Esophagus muscularis mucosa (tissue), 4 donors: ENCODE measurements at regions not wholly inside any gene's neighbourhood (a gene's known extent, or its start where the extent isn't known, plus 50 kb on each side); places are given as distances from the start of the nearest gene placed in this dataset.

Source experiments
- DNase-seq: peaks from one replicate; pipeline ENCODE4 v3.0.0-alpha.2; 2017; ENCODE audit errors: extremely low spot score
- H3K27ac ChIP-seq, 4 donors: fragments of 200-600 bp; sonication (generic); replicated peaks in 1 of 4; 1 replicate in 3 of 4; 2 replicates in 1 of 4; pipeline ENCODE4 v1.5.1; 2016 to 2019; ENCODE audit warnings: mild to moderate bottlenecking in 1 of 4
- H3K27me3 ChIP-seq, 4 donors: fragments of 200-600 bp; sonication (generic); one replicate each; pipeline versions ENCODE4 v1.5.1 to v1.6.0; 2016 to 2019
- H3K36me3 ChIP-seq, 4 donors: fragments of 200-600 bp; sonication (generic); one replicate each; pipeline ENCODE4 v1.5.1; 2016 to 2019
- H3K4me1 ChIP-seq, 4 donors: fragments of 200-600 bp; sonication (generic); one replicate each; pipeline ENCODE4 v1.5.1; 2016 to 2019
- H3K4me3 ChIP-seq, 4 donors: fragments of 200-600 bp; sonication (generic); 1 replicate in 2 of 4; 2 replicates in 2 of 4; pipeline ENCODE4 v1.5.1; 2016 to 2019; ENCODE audit warnings: mild to moderate bottlenecking in 4 of 4, moderate library complexity in 1 of 4
- H3K9me3 ChIP-seq, 4 donors: fragments of 200-600 bp; sonication (generic); 1 replicate in 3 of 4; 2 replicates in 1 of 4; pipeline ENCODE4 v1.5.1; 2016 to 2019
- EP300 ChIP-seq: sonication (generic); formaldehyde crosslinking; IDR thresholded peaks from one replicate; pipeline ENCODE4 v1.6.1; 2017; ENCODE audit warnings: antibody characterized with exemption
- POLR2A ChIP-seq: fragments of 450-650 bp; IDR thresholded peaks from one replicate; pipeline ENCODE4 v1.6.1; 2017; ENCODE audit warnings: antibody characterized with exemption, moderate library complexity, mild to moderate bottlenecking, low read depth
- POLR2AphosphoS5 ChIP-seq, 2 donors: sonication (generic); formaldehyde crosslinking; IDR thresholded peaks; one replicate each; pipeline ENCODE4 v1.6.1; 2017; ENCODE audit warnings: antibody characterized with exemption in 2 of 2
- WGBS: methylation state at CpG from one replicate; pipeline ENCODE4 v1.1.5; 2018; 5-methylcytosine and 5-hydroxymethylcytosine counted together
- intact Hi-C: fragments of 100-400 bp; cut with DNase I; formaldehyde crosslinking; loops from one replicate; pipeline ENCODE4 v1.15.1; 2023
- TF ChIP-seq, protein P1 (sequence below), 3 experiments: fragments of 200-600 bp in 2 of 3; fragments of 450-650 bp in 1 of 3; sonication (generic) in 2 of 3; IDR thresholded peaks; one replicate each; pipeline ENCODE4 v1.5.1; 2017 to 2019; ENCODE audit warnings: antibody characterized with exemption in 3 of 3, mild to moderate bottlenecking in 2 of 3, moderate library complexity in 1 of 3

DNA sequence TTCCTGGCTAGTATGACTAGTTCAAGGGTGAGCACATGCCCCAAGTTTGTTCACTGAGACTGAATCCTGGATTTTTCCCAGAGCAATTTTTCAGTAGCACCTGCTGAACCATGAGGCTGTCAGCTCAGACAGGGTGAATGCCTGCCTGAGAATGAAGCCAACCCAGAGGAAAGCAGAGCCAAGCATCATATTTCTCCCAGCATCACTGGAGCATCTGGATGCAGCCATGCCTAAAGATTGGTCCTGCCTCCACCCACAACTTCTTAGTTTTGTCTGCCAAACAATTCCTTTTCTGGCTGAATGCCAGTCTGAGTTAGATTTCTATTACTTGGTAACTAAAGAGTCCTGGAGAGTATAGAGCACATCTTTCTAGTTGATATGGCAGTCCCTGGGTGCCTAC is 343.6 kb downstream of the CSNK1G3 start:
- H3K9me3 ChIP-seq, result peaks cover 0 to 6% (median 0%) of the 10 kb centered on the region in 4 donors
- no peak for DNase-seq
- H3K4me3 ChIP-seq, result no peak overlapping the region
- H3K4me1 ChIP-seq, result no peaks in the 10 kb centered on the region
- no peaks in the 10 kb centered on the region for H3K27me3 ChIP-seq
- no peaks in the 10 kb centered on the region for H3K36me3 ChIP-seq
- no peak overlapping the region for H3K27ac ChIP-seq
- TF ChIP-seq POLR2AphosphoS5 (IDR thresholded peaks at IDR 0.05), result no peak
- no peak for TF ChIP-seq EP300
- TF ChIP-seq, protein P1, sequence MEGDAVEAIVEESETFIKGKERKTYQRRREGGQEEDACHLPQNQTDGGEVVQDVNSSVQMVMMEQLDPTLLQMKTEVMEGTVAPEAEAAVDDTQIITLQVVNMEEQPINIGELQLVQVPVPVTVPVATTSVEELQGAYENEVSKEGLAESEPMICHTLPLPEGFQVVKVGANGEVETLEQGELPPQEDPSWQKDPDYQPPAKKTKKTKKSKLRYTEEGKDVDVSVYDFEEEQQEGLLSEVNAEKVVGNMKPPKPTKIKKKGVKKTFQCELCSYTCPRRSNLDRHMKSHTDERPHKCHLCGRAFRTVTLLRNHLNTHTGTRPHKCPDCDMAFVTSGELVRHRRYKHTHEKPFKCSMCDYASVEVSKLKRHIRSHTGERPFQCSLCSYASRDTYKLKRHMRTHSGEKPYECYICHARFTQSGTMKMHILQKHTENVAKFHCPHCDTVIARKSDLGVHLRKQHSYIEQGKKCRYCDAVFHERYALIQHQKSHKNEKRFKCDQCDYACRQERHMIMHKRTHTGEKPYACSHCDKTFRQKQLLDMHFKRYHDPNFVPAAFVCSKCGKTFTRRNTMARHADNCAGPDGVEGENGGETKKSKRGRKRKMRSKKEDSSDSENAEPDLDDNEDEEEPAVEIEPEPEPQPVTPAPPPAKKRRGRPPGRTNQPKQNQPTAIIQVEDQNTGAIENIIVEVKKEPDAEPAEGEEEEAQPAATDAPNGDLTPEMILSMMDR (IDR thresholded peaks at IDR 0.05), result no peak
- no peak for TF ChIP-seq POLR2A
- intact Hi-C loops, result no loop called here

DNA sequence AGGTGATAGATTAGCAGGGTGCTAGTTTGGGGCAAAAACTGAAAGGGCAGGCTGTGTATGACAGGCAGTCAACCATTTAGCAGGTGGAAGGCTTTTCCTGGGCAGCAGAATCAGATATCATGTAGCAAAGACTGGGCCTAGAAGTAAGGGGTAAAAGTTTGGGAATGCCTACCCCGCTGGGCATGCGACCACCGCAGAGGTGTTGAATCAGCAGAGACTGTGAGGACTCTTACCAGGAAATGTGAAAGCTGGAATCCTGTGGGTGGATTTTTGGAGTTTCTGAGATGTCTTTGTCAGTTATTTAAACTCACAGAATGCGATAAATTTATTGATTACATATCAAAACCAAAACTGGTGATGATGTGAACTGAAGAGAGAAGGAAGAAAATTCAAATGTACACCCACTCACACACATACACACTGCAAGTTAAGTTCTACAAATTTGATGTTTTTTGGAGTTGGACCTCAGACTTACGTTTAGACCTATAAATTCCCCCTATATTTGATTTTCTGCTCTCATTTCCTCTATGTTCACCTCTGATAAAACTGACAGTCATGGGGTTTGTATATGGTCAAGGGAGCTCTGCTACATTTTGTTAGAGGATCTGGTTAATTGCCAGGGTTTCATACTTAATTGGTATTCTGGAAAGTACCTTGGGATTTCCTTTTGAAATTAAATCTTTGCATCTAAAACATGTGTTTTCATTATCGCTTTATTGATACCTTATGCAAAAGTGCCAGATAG is 333.6 kb downstream of the CSNK1G3 start:
- WGBS, result 77% methylated on average over 6 of the region's 6 CpGs
- no peak overlapping the region for H3K27ac ChIP-seq
- TF ChIP-seq, protein P1 (IDR thresholded peaks at IDR 0.05), result no peak
- no peak for TF ChIP-seq POLR2A
- no peak for TF ChIP-seq EP300
- no peak for TF ChIP-seq POLR2AphosphoS5 (IDR thresholded peaks at IDR 0.05)
- no peaks in the 10 kb centered on the region for H3K4me1 ChIP-seq
- no peak for DNase-seq
- H3K9me3 ChIP-seq, result peaks cover 0 to under 1% (median 0%) of the 10 kb centered on the region in 4 donors
- intact Hi-C loops, result no loop called here
- no peaks in the 10 kb centered on the region for H3K36me3 ChIP-seq
- no peaks in the 10 kb centered on the region for H3K27me3 ChIP-seq
- H3K4me3 ChIP-seq, result no peak overlapping the region

DNA sequence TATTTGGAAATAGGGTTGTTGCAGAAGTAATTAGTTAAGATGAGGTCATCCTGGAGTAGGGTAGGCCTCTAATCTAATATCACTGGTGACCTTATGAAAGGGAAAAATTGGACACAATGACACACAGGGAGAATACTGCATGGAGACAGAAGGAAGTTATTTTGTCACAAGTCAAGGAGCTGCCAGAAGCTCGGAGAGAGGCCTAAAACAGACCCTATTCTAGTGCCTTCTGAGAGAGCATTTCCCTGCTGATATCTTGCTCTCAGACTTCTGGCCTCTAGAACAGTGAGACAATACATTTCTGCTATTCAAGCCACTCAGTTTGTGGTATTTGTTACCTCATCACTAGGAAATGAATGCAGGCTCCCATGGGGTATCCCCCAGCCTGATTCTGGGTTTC is 332.9 kb downstream of the CSNK1G3 start:
- no peaks in the 10 kb centered on the region for H3K4me1 ChIP-seq
- 50% methylated on average over 1 of the region's 1 CpG for WGBS
- intact Hi-C loops, result no loop called here
- TF ChIP-seq POLR2A, result no peak
- no peak for TF ChIP-seq POLR2AphosphoS5 (IDR thresholded peaks at IDR 0.05)
- no peak for TF ChIP-seq EP300
- TF ChIP-seq, protein P1 (IDR thresholded peaks at IDR 0.05), result no peak
- no peaks in the 10 kb centered on the region for H3K36me3 ChIP-seq
- no peak overlapping the region for H3K27ac ChIP-seq
- no peaks in the 10 kb centered on the region for H3K27me3 ChIP-seq
- no peak overlapping the region for H3K4me3 ChIP-seq
- H3K9me3 ChIP-seq, result no peaks in the 10 kb centered on the region
- no peak for DNase-seq

DNA sequence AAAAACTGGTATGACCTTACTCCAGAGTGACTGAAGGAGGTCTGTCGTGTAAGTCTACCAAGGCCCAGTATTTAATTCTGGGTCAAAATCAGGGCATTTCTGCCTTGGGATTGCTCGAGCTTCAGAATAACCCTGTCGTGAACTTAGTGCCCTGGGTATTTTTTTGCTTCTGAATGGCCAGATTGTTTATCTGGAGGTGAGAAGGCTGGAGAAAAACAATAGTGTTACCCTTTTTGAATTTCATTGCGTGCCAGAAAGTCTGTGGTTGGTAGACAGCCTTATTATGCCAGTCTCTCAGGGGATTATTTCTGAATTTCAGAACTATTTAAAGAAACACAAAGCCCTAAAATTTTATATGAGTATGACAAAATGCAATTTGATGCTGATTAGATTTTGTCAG is 323.4 kb downstream of the CSNK1G3 start:
- Histone ChIP-seq H3K27ac (no peak overlapping the region), H3K27me3 (no peaks in the 10 kb centered on the region), H3K4me3 (no peak overlapping the region), H3K4me1 (no peaks in the 10 kb centered on the region), H3K9me3 (no peaks in the 10 kb centered on the region), H3K36me3 (no peaks in the 10 kb centered on the region)
- no peak for DNase-seq
- intact Hi-C loops, result no loop called here
- no peak for TF ChIP-seq POLR2AphosphoS5 (IDR thresholded peaks at IDR 0.05)
- TF ChIP-seq, protein P1 (IDR thresholded peaks at IDR 0.05), result no peak
- TF ChIP-seq EP300, result no peak
- no peak for TF ChIP-seq POLR2A
- 82% methylated on average over 4 of the region's 4 CpGs for WGBS

DNA sequence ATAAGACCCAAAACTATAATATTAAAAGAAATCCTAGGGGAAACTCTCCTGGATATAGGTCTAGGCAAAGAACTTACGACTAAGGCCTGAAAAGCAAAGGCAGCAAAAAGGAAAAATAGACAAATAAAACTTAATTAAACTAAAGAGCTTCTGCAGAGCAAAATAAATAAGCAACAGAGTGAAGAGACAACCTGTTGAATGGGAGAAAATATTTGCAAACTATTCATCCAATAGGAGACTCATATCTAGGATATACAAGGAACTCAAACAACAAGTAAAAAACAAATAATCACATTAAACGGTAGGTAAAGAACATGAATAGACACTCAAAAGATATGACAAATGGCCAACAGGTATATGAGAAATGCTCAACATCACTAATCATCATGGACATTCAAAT is 318.6 kb downstream of the CSNK1G3 start:
- intact Hi-C loops, result no loop called here
- Histone ChIP-seq H3K4me3 (no peak overlapping the region), H3K9me3 (no peaks in the 10 kb centered on the region), H3K27ac (no peak overlapping the region), H3K27me3 (no peaks in the 10 kb centered on the region), H3K36me3 (no peaks in the 10 kb centered on the region), H3K4me1 (no peaks in the 10 kb centered on the region)
- WGBS, result 94% methylated on average over 2 of the region's 2 CpGs
- no peak for TF ChIP-seq POLR2AphosphoS5 (IDR thresholded peaks at IDR 0.05)
- TF ChIP-seq, protein P1 (IDR thresholded peaks at IDR 0.05), result no peak
- no peak for TF ChIP-seq EP300
- TF ChIP-seq POLR2A, result no peak
- no peak for DNase-seq
